Small intestine (tissue), 7 donors: ENCODE measurements at regions not wholly inside any gene's neighbourhood (a gene's known extent, or its start where the extent isn't known, plus 50 kb on each side); places are given as distances from the start of the nearest gene placed in this dataset.

Experiments
- DNase-seq, 2 donors: peaks; one replicate each; pipeline versions ENCODE4 v3.0.0 to v3.0.0-alpha.2; 2013
- FAIRE-seq: peaks from 2 replicates; lab custom pipeline; 2012; peaks lifted over from hg19 to GRCh38; lab: Jason Lieb, UNC
- H3K27ac ChIP-seq, 3 donors: one replicate each; pipeline ENCODE4 v1.5.1; 2013; ENCODE audit warnings: low read length in 2 of 3, mild to moderate bottlenecking in 2 of 3, control low read depth in 1 of 3, inconsistent platforms in 1 of 3, low read depth in 1 of 3, moderate library complexity in 1 of 3
- H3K27me3 ChIP-seq, 3 donors: one replicate each; pipeline ENCODE4 v1.6.1; 2013; ENCODE audit warnings: low read length in 3 of 3, inconsistent platforms in 1 of 3; ENCODE audit not compliant: control insufficient read depth in 3 of 3, insufficient read depth in 3 of 3
- H3K36me3 ChIP-seq, 3 donors: one replicate each; pipeline ENCODE4 v1.6.1; 2013; ENCODE audit warnings: low read length in 3 of 3, inconsistent platforms in 1 of 3, low read depth in 1 of 3, mild to moderate bottlenecking in 1 of 3, moderate library complexity in 1 of 3; ENCODE audit not compliant: control insufficient read depth in 3 of 3, insufficient read depth in 2 of 3
- H3K4me1 ChIP-seq, 3 donors: one replicate each; pipeline ENCODE4 v1.6.1; 2013; ENCODE audit warnings: low read length in 2 of 3, inconsistent platforms in 1 of 3, low read depth in 1 of 3, mild to moderate bottlenecking in 1 of 3, moderate library complexity in 1 of 3; ENCODE audit not compliant: control insufficient read depth in 3 of 3, insufficient read depth in 2 of 3
- H3K4me3 ChIP-seq, 3 donors: one replicate each; pipeline ENCODE4 v1.5.1; 2013; ENCODE audit warnings: low read length in 3 of 3, control low read depth in 1 of 3, inconsistent platforms in 1 of 3, low read depth in 1 of 3, mild to moderate bottlenecking in 1 of 3, moderate library complexity in 1 of 3
- H3K9me3 ChIP-seq, 2 donors: one replicate each; pipeline ENCODE4 v1.6.1; 2013; ENCODE audit warnings: low read depth in 1 of 2, low read length in 1 of 2; ENCODE audit not compliant: control insufficient read depth in 2 of 2, insufficient read depth in 1 of 2
- WGBS, 3 donors: extraction: QIAGEN DNeasy Blood & Tissue Kit; methylation state at CpG; one replicate each; pipeline ENCODE4 v1.1.7; 2013; 5-methylcytosine and 5-hydroxymethylcytosine counted together
- donor health status: healthy with polysubstance abuse.
- donor health status: control.
- donor health status: control.
- donor health status: Bipolar disorder and iron deficiency.
- donor health status: healthy.

DNA sequence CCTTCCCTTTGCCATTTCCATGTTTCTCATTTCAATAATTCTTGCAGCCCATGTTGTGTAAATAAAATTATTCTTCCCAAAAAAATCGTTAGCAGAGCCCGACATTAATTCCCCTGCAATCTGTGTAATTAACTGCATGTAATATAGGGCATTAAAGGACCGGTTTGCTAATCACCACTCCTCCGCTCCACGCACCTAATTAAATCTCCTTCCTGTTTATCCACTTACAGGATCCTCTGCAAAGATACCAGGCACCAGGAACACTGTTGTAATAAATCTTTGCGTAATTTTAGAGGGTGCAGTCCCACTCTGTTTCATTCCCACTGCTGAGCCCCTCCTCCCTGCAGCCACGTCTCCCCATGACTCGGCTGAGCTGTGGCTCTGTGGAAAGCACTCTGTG is 105.0 kb upstream of the PPP1R26 start:
- 40 to 44% (median 43%) methylated on average over 8 of the region's 8 CpGs for WGBS, 3 donors
- peaks cover 0 to 3% (median 2%) of the 10 kb centered on the region in 3 donors for H3K27me3 ChIP-seq
- DNase-seq, result no peak
- no peaks in the 10 kb centered on the region for H3K4me1 ChIP-seq
- H3K4me3 ChIP-seq, result no peak overlapping the region
- H3K27ac ChIP-seq, result no peak overlapping the region
- peaks cover 0 to 3% of the 10 kb centered on the region in 2 donors for H3K9me3 ChIP-seq
- FAIRE-seq, result no peak
- H3K36me3 ChIP-seq, result no peaks in the 10 kb centered on the region

DNA sequence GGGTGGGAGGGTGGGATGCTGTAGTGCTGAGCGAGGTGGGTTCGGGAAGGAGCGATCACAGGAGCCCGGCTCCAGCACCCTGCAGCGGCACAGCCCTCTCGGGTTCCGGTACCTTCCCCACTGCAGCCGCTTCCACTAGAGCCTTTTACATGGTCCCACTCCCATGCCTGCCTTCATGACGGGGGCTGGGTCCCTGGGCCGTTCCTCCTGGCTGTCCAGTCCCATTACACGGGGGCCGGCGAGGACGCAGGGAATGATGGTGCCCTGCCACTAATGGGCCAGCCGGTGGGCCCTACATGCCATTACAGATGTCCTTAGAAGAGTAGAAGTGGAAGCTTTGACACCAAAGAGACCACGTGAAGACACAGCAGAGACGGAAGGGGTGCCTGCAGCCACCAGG is 104.6 kb upstream of the PPP1R26 start:
- Histone ChIP-seq H3K27me3 (peaks cover 0 to 3% (median 2%) of the 10 kb centered on the region in 3 donors), H3K4me3 (no peak overlapping the region), H3K27ac (no peak overlapping the region), H3K4me1 (no peaks in the 10 kb centered on the region), H3K9me3 (peaks cover 0 to 6% of the 10 kb centered on the region in 2 donors), H3K36me3 (no peaks in the 10 kb centered on the region)
- FAIRE-seq, result no peak
- no peak for DNase-seq
- 83 to 88% (median 86%) methylated on average over 16 to 17 of the region's 17 CpGs for WGBS, 3 donors

DNA sequence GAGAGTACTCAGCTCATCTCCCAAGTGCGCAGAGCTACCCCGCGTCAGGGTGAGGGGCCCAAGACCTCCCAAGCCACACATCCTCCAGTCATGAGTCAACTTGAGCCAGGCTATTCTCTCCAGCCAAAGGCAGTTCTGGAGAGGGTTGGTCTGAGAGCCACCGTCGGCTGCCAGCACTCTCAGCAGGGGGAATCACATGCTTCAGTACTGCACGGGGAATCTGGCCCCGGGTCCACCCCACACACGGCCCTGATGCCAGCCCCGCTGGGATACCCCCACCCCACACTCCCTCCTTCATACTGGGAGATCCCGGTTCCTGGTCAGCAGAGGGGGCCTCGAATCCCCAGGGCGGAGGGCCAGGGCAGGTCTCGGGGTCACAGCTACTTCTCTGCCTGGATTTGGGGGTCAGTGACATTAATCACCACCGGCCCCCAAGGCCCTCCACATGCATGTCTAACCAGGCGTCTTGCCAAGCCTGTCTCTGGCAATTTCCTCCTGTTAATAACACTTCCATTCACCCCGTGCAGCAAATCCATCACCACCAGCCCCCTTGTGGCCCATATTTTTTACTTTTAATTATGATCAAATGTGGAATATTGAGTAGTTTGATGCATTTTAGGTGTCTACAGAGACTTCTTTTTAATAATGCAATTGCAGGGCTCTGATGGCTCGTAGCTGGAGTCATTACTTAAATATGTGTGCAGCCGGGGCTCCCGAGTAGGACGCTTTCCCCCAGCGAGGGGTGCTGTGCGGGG is 102.9 kb upstream of the PPP1R26 start:
- Histone ChIP-seq H3K4me3 (no peak overlapping the region), H3K27ac (no peak overlapping the region), H3K9me3 (peaks cover 0 to 6% of the 10 kb centered on the region in 2 donors), H3K4me1 (no peaks in the 10 kb centered on the region), H3K36me3 (no peaks in the 10 kb centered on the region), H3K27me3 (peaks cover 0 to 3% (median 0%) of the 10 kb centered on the region in 3 donors)
- FAIRE-seq, result no peak
- DNase-seq, result no peak
- 64 to 69% (median 66%) methylated on average over 22 of the region's 22 CpGs for WGBS, 3 donors

DNA sequence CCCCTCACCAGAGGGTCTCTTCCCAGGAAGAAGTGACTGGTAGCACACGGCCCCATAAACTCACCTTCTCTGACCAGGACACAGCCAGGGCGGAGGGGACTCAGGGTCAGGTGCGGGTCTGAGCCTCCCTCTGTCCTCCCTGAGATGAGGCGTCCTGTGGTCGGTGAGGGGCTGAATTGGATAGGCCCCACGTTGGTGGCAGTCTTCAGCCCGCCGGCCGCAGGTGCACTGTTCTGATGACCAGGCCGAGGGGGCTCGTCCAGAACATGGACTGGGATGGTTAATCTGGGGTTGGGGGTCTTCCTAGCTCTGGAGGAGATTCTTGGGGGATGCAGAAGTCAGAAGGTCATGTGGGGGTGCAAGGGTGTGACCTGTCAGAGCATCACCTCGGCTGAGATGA is 102.2 kb upstream of the PPP1R26 start:
- FAIRE-seq (no peak), DNase-seq (no peak)
- Histone ChIP-seq H3K9me3 (peaks cover 0 to 6% of the 10 kb centered on the region in 2 donors), H3K4me1 (no peaks in the 10 kb centered on the region), H3K27ac (no peak overlapping the region), H3K4me3 (no peak overlapping the region), H3K27me3 (peaks cover 0 to 3% (median 0%) of the 10 kb centered on the region in 3 donors), H3K36me3 (no peaks in the 10 kb centered on the region)
- WGBS, 3 donors, result 67 to 87% (median 75%) methylated on average over 9 to 12 of the region's 12 CpGs

DNA sequence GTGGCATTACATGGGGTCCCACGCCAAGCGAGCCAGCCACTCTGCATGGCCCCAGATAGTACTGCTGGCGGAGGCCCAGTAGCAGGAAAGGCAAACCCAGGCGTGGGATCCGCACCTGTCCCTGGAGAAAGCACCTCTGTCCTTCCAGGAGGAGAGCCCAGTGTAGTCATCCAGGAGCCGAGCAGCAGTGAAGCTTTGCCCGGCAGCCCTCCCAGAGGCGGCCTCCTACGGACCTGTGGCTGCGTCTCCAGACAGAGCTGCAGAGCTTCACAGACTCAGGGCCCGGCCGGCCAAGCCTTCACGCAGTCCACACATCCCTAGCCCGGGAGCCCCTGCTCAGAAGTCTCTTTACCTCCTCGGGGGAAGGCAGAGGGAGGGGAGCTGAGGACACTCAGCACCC is 100.8 kb upstream of the PPP1R26 start:
- Histone ChIP-seq H3K27me3 (peaks cover 0 to 3% (median 0%) of the 10 kb centered on the region in 3 donors), H3K4me3 (no peak overlapping the region), H3K36me3 (no peaks in the 10 kb centered on the region), H3K4me1 (no peaks in the 10 kb centered on the region), H3K9me3 (peaks cover 0 to 6% of the 10 kb centered on the region in 2 donors), H3K27ac (no peak overlapping the region)
- FAIRE-seq (no peak), DNase-seq (no peak)
- WGBS, 3 donors, result 85 to 95% (median 94%) methylated on average over 15 of the region's 15 CpGs

DNA sequence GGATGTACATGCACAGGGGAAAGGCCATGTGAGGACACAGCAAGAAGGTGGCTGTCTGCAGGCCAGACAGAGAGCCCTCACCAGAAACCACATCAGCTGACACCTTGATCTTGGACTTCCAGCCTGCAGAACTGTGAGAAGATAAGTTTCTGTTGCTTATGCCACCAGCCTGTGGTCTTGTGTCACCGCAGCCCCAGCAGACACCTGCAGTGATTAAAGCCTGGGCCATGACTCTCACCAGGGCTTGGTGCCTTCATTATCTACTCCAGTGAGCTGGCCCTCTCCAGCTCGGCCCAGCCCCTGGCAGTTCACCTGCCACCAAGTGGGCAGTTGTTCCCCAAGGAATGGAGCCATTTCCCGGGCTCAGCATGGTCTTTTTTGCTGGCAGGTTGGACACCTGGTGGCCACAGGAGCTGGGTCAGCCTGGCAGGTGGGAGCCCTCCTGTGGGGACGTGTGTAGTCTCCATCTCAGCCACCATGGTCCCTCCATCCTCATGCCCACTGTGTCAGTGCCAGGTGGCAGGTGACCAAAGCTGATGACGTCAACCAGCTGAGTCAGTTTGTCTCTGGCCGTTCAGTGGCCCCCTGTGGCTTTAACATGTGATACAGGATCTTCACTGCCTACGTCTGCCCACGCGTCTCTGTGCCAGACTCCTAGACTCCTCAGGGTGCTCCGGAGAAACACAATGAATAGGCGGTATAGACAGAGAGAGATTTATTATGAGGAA is 99.9 kb upstream of the PPP1R26 start:
- FAIRE-seq, result no peak
- Histone ChIP-seq H3K27me3 (peaks cover 0 to 3% (median 0%) of the 10 kb centered on the region in 3 donors), H3K36me3 (no peaks in the 10 kb centered on the region), H3K9me3 (peaks cover 0 to 6% of the 10 kb centered on the region in 2 donors), H3K4me1 (peaks cover 0 to 3% (median 0%) of the 10 kb centered on the region in 3 donors), H3K4me3 (no peak overlapping the region), H3K27ac (no peak overlapping the region)
- WGBS, 3 donors, result 73 to 84% (median 76%) methylated on average over 11 of the region's 11 CpGs
- DNase-seq, result no peak

DNA sequence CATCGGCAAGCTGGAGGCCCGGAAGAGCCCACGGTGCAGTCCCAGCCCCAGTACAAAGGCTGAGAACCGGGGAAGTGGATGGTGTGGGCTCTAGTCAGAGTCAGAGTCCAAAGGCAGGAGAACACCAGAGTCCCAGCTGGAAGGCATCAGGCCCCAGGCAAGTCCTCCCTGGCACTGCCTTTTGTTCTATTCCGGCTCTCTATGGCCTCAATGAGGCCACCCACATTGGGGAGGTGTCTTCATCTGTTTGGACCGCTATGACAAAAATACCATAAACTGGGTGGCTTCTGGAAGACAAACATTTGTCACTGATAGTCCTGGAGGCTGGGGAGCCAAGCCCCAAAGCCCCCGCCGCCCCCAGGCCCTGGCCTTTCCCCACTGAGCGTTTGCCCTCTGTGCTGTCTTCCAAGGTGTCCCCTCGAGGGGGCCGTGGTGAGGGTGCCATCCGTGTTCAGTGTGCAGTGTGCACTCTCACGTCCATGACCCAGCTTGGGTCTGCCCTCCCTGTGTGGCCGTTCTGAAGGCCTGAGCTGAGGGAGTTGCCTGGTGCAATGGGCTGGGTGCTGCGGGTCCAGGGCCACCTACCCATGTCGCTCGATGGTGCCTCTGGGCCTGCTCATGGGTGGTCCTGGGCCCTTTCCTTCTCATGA is 99.1 kb upstream of the PPP1R26 start:
- Histone ChIP-seq H3K4me3 (no peak overlapping the region), H3K27ac (no peak overlapping the region), H3K4me1 (peaks cover 0 to 3% (median 0%) of the 10 kb centered on the region in 3 donors), H3K27me3 (peaks cover 0 to 2% (median 0%) of the 10 kb centered on the region in 3 donors), H3K36me3 (no peaks in the 10 kb centered on the region), H3K9me3 (peaks cover 0 to 6% of the 10 kb centered on the region in 2 donors)
- FAIRE-seq (no peak), DNase-seq (no peak)
- WGBS, 3 donors, result 79 to 87% (median 83%) methylated on average over 17 of the region's 17 CpGs

DNA sequence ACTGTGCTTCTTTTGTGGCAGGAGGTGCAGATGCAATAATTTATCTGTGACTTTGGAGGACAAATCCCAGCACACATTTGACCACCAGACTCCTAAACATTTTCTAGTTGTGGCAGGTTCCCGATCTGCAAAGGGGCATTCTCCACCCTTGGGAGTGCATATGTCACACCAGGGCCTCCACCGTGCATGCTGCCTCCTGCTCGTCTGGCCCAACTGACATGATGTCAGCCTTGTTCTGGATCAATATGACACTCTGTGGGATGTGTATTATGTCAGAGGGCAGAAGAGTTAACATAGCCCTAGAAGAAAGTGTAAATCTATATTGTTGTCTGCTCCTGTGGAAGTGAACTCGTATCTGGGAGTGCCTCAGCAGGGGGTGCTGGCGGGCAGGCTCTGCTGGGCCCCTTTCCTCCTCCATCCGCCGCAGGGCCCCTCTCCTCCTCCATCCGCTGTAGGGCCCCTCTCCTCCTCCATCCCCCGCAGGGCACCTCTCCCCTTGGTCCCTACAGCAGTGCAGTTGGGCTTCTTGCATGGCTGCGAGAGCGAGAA is 97.7 kb upstream of the PPP1R26 start:
- WGBS, 3 donors, result 77 to 82% (median 81%) methylated on average over 11 of the region's 11 CpGs
- no peak for FAIRE-seq
- no peak for DNase-seq
- Histone ChIP-seq H3K4me3 (no peak overlapping the region), H3K27ac (no peak overlapping the region), H3K36me3 (no peaks in the 10 kb centered on the region), H3K9me3 (peaks cover 0 to 6% of the 10 kb centered on the region in 2 donors), H3K4me1 (peaks cover 0 to 3% (median 0%) of the 10 kb centered on the region in 3 donors), H3K27me3 (no peaks in the 10 kb centered on the region)
